ENCODE measurements at regions not wholly inside any gene's neighbourhood (a gene's known extent, or its start where the extent isn't known, plus 50 kb on each side); places are given as distances from the start of the nearest gene placed in this dataset.

DNA sequence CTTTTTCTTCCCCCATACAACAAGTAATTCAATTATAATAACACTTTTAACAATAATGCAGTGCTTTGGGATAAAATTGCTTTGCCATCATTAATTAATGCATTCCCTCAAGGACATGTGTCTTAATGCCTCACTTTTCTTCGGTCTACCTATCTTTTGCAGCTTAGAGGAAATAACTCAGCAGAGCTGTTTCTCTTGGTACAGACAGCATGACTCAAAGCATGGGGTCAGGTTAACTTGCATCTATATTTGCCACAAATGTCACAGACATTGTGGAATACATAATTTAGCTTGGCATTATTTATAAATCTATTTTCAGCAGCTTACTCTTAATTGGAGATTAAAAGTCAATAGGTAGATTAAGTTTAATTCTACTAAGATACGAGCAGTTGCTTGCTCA, 376.1 kb upstream of the CNTNAP5 start:
- Mint-ChIP-seq H3K36me3 (ENCODE audit: low read depth) (no peaks in the 10 kb centered on the region), H3K4me1 (peaks cover 11% of the 10 kb centered on the region), H3K4me3 (no peak overlapping the region), H3K27ac (no peak overlapping the region), H3K9me3 (no peaks in the 10 kb centered on the region), H3K27me3 (ENCODE audit: insufficient read depth) (no peaks in the 10 kb centered on the region)
- WGBS, 2 experiments (ENCODE audit: insufficient coverage in 1 of 2, insufficient read length in 1 of 2), result 83 to 100% methylated on average over 1 to 2 of the region's 2 CpGs
- H3K4me3 ChIP-seq (ENCODE audit: low read length), result no peak overlapping the region
- no peak overlapping the region for H3K27ac ChIP-seq (ENCODE audit: low read depth, low read length)
- H3K9me3 ChIP-seq (ENCODE audit: control insufficient read depth, low read length), result no peaks in the 10 kb centered on the region
- H3K36me3 ChIP-seq (ENCODE audit: control insufficient read depth, insufficient read depth, low read length), result no peaks in the 10 kb centered on the region
- H3K9ac ChIP-seq (ENCODE audit: extremely low read depth, low read length, poor library complexity, severe bottlenecking), result no peak overlapping the region
- H3K4me1 ChIP-seq (ENCODE audit: control insufficient read depth, insufficient read depth, low read length), result peaks cover 5% of the 10 kb centered on the region
- H3K27me3 ChIP-seq (ENCODE audit: control insufficient read depth, insufficient read depth, low read length, poor library complexity, severe bottlenecking), result no peaks in the 10 kb centered on the region
- no peak for DNase-seq
- TF ChIP-seq, protein P1, sequence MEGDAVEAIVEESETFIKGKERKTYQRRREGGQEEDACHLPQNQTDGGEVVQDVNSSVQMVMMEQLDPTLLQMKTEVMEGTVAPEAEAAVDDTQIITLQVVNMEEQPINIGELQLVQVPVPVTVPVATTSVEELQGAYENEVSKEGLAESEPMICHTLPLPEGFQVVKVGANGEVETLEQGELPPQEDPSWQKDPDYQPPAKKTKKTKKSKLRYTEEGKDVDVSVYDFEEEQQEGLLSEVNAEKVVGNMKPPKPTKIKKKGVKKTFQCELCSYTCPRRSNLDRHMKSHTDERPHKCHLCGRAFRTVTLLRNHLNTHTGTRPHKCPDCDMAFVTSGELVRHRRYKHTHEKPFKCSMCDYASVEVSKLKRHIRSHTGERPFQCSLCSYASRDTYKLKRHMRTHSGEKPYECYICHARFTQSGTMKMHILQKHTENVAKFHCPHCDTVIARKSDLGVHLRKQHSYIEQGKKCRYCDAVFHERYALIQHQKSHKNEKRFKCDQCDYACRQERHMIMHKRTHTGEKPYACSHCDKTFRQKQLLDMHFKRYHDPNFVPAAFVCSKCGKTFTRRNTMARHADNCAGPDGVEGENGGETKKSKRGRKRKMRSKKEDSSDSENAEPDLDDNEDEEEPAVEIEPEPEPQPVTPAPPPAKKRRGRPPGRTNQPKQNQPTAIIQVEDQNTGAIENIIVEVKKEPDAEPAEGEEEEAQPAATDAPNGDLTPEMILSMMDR (conservative IDR thresholded peaks at IDR 0.05), result no peak

DNA sequence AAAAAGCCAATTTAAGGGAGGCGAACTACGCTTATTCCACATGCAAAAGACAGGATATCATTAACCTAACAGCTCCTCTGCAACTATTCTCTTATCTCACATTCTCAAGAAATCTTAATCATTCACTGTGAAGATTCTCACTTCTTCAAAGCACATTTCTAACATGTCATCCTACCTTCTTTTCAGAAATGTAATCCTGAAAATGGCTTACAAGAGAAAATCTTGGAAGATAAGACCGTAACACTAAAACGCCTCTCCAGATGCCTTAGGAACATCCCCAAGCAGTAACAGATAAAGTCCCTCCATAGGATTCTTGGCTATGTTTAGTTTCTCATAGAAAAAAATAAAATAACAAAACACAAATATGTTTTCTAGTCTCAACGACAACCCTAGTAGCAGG, 373.9 kb upstream of the CNTNAP5 start:
- Histone ChIP-seq H3K27me3 (ENCODE audit: control insufficient read depth, insufficient read depth, low read length, poor library complexity, severe bottlenecking) (no peaks in the 10 kb centered on the region), H3K36me3 (ENCODE audit: control insufficient read depth, insufficient read depth, low read length) (no peaks in the 10 kb centered on the region), H3K4me1 (ENCODE audit: control insufficient read depth, insufficient read depth, low read length) (peaks cover 5% of the 10 kb centered on the region), H3K9ac (ENCODE audit: extremely low read depth, low read length, poor library complexity, severe bottlenecking) (no peak overlapping the region), H3K27ac (ENCODE audit: low read depth, low read length) (no peak overlapping the region), H3K4me3 (ENCODE audit: low read length) (no peak overlapping the region), H3K9me3 (ENCODE audit: control insufficient read depth, low read length) (no peaks in the 10 kb centered on the region)
- Mint-ChIP-seq H3K9me3 (no peaks in the 10 kb centered on the region), H3K27ac (no peak overlapping the region), H3K36me3 (ENCODE audit: low read depth) (no peaks in the 10 kb centered on the region), H3K27me3 (ENCODE audit: insufficient read depth) (no peaks in the 10 kb centered on the region), H3K4me3 (no peak overlapping the region), H3K4me1 (peaks cover 11% of the 10 kb centered on the region)
- whole genome bisulfite sequencing, 2 experiments (ENCODE audit: insufficient coverage in 1 of 2, insufficient read length in 1 of 2), result 83 to 95% methylated on average over 3 to 5 of the region's 5 CpGs
- DNase-seq, result no peak
- TF ChIP-seq, protein P1 (conservative IDR thresholded peaks at IDR 0.05), result no peak

GRCh38 chr2:123652320-123652719, 372.8 kb upstream of the CNTNAP5 start:
- H3K27ac Mint-ChIP-seq, result no peak overlapping the region
- H3K4me3 ChIP-seq (ENCODE audit: low read length), result no peak overlapping the region
- TF ChIP-seq, protein P1 (conservative IDR thresholded peaks at IDR 0.05), result no peak
- H3K27me3 Mint-ChIP-seq (ENCODE audit: insufficient read depth), result no peaks in the 10 kb centered on the region
- no peak overlapping the region for H3K9ac ChIP-seq (ENCODE audit: extremely low read depth, low read length, poor library complexity, severe bottlenecking)
- no peaks in the 10 kb centered on the region for H3K36me3 ChIP-seq (ENCODE audit: control insufficient read depth, insufficient read depth, low read length)
- H3K36me3 Mint-ChIP-seq (ENCODE audit: low read depth), result no peaks in the 10 kb centered on the region
- no peak overlapping the region for H3K4me3 Mint-ChIP-seq
- H3K27me3 ChIP-seq (ENCODE audit: control insufficient read depth, insufficient read depth, low read length, poor library complexity, severe bottlenecking), result no peaks in the 10 kb centered on the region
- H3K27ac ChIP-seq (ENCODE audit: low read depth, low read length), result no peak overlapping the region
- WGBS, 2 experiments (ENCODE audit: insufficient coverage in 1 of 2, insufficient read length in 1 of 2), result 94 to 100% methylated on average over 1 of the region's 1 CpG
- peaks cover 10% of the 10 kb centered on the region for H3K4me1 Mint-ChIP-seq
- H3K4me1 ChIP-seq (ENCODE audit: control insufficient read depth, insufficient read depth, low read length), result peaks cover 5% of the 10 kb centered on the region
- no peaks in the 10 kb centered on the region for H3K9me3 ChIP-seq (ENCODE audit: control insufficient read depth, low read length)
- no peak for DNase-seq
- H3K9me3 Mint-ChIP-seq, result no peaks in the 10 kb centered on the region
